IMR-90 (cell line): ENCODE measurements at regions not wholly inside any gene's neighbourhood (a gene's known extent, or its start where the extent isn't known, plus 50 kb on each side); places are given as distances from the start of the nearest gene placed in this dataset.

Experiments used
- FOS ChIP-seq: fragments of 150-350 bp; IDR thresholded peaks from 2 replicates; pipeline ENCODE4 v1.6.1; 2016; ENCODE audit warnings: low read depth, low read length
- MAFK ChIP-seq: IDR thresholded peaks from 2 replicates; pipeline ENCODE4 v1.6.1; 2012; ENCODE audit warnings: low read depth, low read length, improper control_type of control experiment
- NFE2L2 ChIP-seq: fragments of 150-350 bp; IDR thresholded peaks from 2 replicates; pipeline ENCODE4 v1.6.1; 2016; ENCODE audit warnings: low read depth, mild to moderate bottlenecking, low read length
- POLR2A ChIP-seq: IDR thresholded peaks from 2 replicates; pipeline ENCODE4 v1.6.1; 2012; ENCODE audit warnings: mild to moderate bottlenecking, low read depth, low read length
- RFX5 ChIP-seq: IDR thresholded peaks from 2 replicates; pipeline ENCODE4 v1.8.0; 2012; ENCODE audit warnings: low read depth, mild to moderate bottlenecking, low read length, moderate library complexity
- TF ChIP-seq, protein P1 (sequence below): conservative IDR thresholded peaks from 2 replicates; pipeline ENCODE4 v1.5.1; 2012; ENCODE audit warnings: mild to moderate bottlenecking, low read depth, low read length, improper control_type of control experiment

DNA sequence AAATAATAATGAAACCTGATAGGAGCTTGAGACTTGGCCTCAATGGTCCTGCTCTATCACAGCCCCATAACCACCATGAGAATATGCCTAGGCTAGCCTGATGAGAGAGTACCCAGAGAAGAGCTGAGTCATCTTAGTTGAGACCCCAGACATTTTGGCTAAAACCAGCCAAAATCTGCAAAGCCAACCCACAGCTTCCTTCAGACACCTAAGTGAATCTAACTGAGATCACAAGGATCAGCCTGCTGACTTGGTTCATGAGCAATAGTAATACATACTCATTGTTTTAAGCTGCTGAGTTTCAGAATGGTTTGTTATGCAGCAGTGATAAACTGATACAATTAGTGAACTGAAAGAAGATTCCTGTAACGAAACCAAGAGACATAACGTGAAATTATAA, 473.7 kb upstream of the PTGER4 start:
- no peak for TF ChIP-seq RFX5
- TF ChIP-seq, protein P1, sequence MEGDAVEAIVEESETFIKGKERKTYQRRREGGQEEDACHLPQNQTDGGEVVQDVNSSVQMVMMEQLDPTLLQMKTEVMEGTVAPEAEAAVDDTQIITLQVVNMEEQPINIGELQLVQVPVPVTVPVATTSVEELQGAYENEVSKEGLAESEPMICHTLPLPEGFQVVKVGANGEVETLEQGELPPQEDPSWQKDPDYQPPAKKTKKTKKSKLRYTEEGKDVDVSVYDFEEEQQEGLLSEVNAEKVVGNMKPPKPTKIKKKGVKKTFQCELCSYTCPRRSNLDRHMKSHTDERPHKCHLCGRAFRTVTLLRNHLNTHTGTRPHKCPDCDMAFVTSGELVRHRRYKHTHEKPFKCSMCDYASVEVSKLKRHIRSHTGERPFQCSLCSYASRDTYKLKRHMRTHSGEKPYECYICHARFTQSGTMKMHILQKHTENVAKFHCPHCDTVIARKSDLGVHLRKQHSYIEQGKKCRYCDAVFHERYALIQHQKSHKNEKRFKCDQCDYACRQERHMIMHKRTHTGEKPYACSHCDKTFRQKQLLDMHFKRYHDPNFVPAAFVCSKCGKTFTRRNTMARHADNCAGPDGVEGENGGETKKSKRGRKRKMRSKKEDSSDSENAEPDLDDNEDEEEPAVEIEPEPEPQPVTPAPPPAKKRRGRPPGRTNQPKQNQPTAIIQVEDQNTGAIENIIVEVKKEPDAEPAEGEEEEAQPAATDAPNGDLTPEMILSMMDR = no peak
- TF ChIP-seq FOS = no peak
- TF ChIP-seq MAFK = no peak
- TF ChIP-seq NFE2L2 = no peak
- TF ChIP-seq POLR2A = no peak
